ENCODE measurements at regions not wholly inside any gene's neighbourhood (a gene's known extent, or its start where the extent isn't known, plus 50 kb on each side); places are given as distances from the start of the nearest gene placed in this dataset.
A peak's percentile ranks its signal among the peaks of the same experiment; 100 is the strongest.

- TF ChIP-seq USF2 (CRISPR knock-in tag; IDR thresholded peaks at IDR 0.05) (no peak), RBBP5 (IDR thresholded peaks at IDR 0.05; ENCODE audit: borderline replicate concordance, insufficient read depth, low read length, poor library complexity, severe bottlenecking) (no peak), TRIM24 (IDR thresholded peaks at IDR 0.05) (no peak), CGGBP1 (CRISPR knock-in tag; IDR thresholded peaks at IDR 0.05) (no peak), DMBX1 (CRISPR knock-in tag; IDR thresholded peaks at IDR 0.05; ENCODE audit: borderline replicate concordance) (no peak), FOXP4 (CRISPR knock-in tag; IDR thresholded peaks at IDR 0.05; ENCODE audit: borderline replicate concordance) (no peak), ZNF217 (CRISPR knock-in tag; IDR thresholded peaks at IDR 0.05) (no peak), TAF7 (tag; IDR thresholded peaks at IDR 0.05) (no peak), KLF6 (CRISPR knock-in tag; IDR thresholded peaks at IDR 0.05; ENCODE audit: borderline replicate concordance) (no peak), GTF2B (IDR thresholded peaks at IDR 0.05; ENCODE audit: extremely low read depth, insufficient read length) (no peak), MCM5 (IDR thresholded peaks at IDR 0.05; ENCODE audit: low read depth) (no peak), ZNF79 (CRISPR knock-in tag; IDR thresholded peaks at IDR 0.05; ENCODE audit: low read depth) (no peak), VEZF1 (CRISPR knock-in tag; IDR thresholded peaks at IDR 0.05) (peak; percentile 34), SREBF2 (CRISPR knock-in tag; IDR thresholded peaks at IDR 0.05) (no peak), ZFPM2 (CRISPR knock-in tag; IDR thresholded peaks at IDR 0.05) (no peak), FOSL1 (tag; conservative IDR thresholded peaks at IDR 0.05) (peak; percentile 76), RCOR1 (IDR thresholded peaks at IDR 0.05; ENCODE audit: borderline replicate concordance in 1 of 2, low read depth in 2 of 2, low read length in 2 of 2) (no peak), SMARCA5 (IDR thresholded peaks at IDR 0.05) (no peak), NRF1 (conservative IDR thresholded peaks at IDR 0.05 in 1 of 2, IDR thresholded peaks at IDR 0.05 in 1 of 2) (no peak), HEY1 (CRISPR knock-in tag; IDR thresholded peaks at IDR 0.05; ENCODE audit: borderline replicate concordance) (no peak), SLC30A9 (CRISPR knock-in tag; IDR thresholded peaks at IDR 0.05) (no peak), MYBL2 (IDR thresholded peaks at IDR 0.05; ENCODE audit: low read depth) (no peak), MYBL2 (CRISPR knock-in tag; IDR thresholded peaks at IDR 0.05; ENCODE audit: borderline replicate concordance) (no peak), KHSRP (IDR thresholded peaks at IDR 0.05) (no peak)
These were observed 128.4 kb upstream of the TNRC6C start (continued) for GRCh38 chr17:77829843-77830799.
